ENCODE measurements at regions not wholly inside any gene's neighbourhood (a gene's known extent, or its start where the extent isn't known, plus 50 kb on each side); places are given as distances from the start of the nearest gene placed in this dataset.
A peak's percentile ranks its signal among the peaks of the same experiment; 100 is the strongest.

- TF ChIP-seq CTCF (IDR thresholded peaks at IDR 0.05 in 4 of 5, conservative IDR thresholded peaks at IDR 0.05 in 1 of 5) (peak in 1 of 5 experiments; percentile 12), POLR2A (IDR thresholded peaks at IDR 0.05) (peak; percentile 45 to 79)
Observed at GRCh38 chr7:131108212-131108940, 219.3 kb upstream of the MKLN1 start.

Measured in gastrocnemius medialis (tissue), 4 donors.